ENCODE measurements at regions not wholly inside any gene's neighbourhood (a gene's known extent, or its start where the extent isn't known, plus 50 kb on each side); places are given as distances from the start of the nearest gene placed in this dataset.

GRCh38 chr3:113065336-113065735 lies 74.6 kb downstream of the GTPBP8 start:
- no peak for TF ChIP-seq CTCF (IDR thresholded peaks at IDR 0.05)
- TF ChIP-seq POLR2A (IDR thresholded peaks at IDR 0.05) = no peak
